HAP-1 (cell line): ENCODE measurements at regions not wholly inside any gene's neighbourhood (a gene's known extent, or its start where the extent isn't known, plus 50 kb on each side); places are given as distances from the start of the nearest gene placed in this dataset.
"Not testable (repeated sequence)": the region's sequence is repeated elsewhere in the genome, so short reads cannot be mapped to it uniquely, and the experiment has no call there.

Source experiments
- DNase-seq, 2 experiments: peaks; one replicate each; pipeline ENCODE4 v3.0.0-alpha.2; 2016 to 2020; ENCODE audit warnings: low spot score in 2 of 2
- H3K27me3 ChIP-seq: fragments of 250-450 bp; sonication (Bioruptor Pico); 2 replicates; pipeline ENCODE4 v1.5.1; 2020; ENCODE audit warnings: low read depth, mild to moderate bottlenecking, moderate library complexity
- H3K36me3 ChIP-seq: fragments of 250-450 bp; sonication (Bioruptor Pico); replicated peaks from 2 replicates; pipeline ENCODE4 v1.5.1; 2020; ENCODE audit warnings: mild to moderate bottlenecking
- H3K4me1 ChIP-seq: fragments of 250-450 bp; sonication (Bioruptor Pico); 2 replicates; pipeline ENCODE4 v1.5.1; 2020; ENCODE audit warnings: mild to moderate bottlenecking
- H3K4me3 ChIP-seq: fragments of 250-450 bp; sonication (Bioruptor Pico); 2 replicates; pipeline ENCODE4 v1.5.1; 2020; ENCODE audit warnings: mild to moderate bottlenecking, moderate library complexity
- H3K9me3 ChIP-seq: fragments of 250-450 bp; sonication (Bioruptor Pico); 2 replicates; pipeline ENCODE4 v1.5.1; 2020; ENCODE audit warnings: mild to moderate bottlenecking, moderate library complexity
- in situ Hi-C: fragments of 300-500 bp; cut with MboI; formaldehyde crosslinking; loops from 3 replicates; pipeline ENCODE4 v1.14.3; 2020; ENCODE audit warnings: low sequenced_read_pairs, inconsistent platforms, mixed read lengths

DNA sequence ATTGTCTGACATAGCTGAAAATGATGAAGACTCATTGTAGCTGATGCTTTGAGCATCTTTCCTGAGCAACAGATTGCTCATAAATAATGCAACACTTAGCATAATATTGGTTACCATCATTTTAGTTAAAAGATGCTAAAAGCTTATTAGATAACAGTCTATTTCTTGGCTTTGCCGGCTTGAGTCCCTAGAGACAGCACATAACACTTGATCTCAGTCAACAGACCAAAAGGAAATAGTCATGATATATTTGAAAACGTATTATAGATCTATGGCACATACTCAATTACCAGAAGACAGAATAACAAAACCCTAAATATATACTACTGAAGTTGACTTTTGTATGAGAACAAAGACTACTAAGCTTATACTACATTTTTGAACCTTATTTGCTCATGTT, 846.7 kb upstream of the EPHA5 start:
- H3K27me3 ChIP-seq: no peaks in the 10 kb centered on the region
- no peak overlapping the region for H3K4me3 ChIP-seq
- in situ Hi-C loops: no loop called here
- no peaks in the 10 kb centered on the region for H3K4me1 ChIP-seq
- H3K36me3 ChIP-seq: no peaks in the 10 kb centered on the region
- no peak for DNase-seq
- H3K9me3 ChIP-seq: no peaks in the 10 kb centered on the region

DNA sequence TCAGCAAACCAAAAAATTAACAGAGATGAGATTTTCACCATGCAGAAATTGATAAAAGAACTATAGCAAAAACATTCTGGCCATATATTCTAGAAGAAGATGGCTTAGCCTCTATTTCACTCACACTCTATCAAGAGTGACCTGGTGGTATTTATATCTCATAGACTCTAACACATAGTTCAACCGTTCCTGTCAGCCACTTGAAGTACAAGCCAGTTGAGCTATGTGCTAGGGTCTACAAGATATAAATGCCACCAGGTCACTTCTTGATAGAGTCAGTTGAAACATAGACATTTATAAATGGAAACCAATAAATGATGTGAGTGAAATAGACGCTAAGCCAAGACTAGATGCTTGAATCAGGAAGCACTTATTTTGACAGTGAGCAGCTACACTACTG, 836.7 kb upstream of the EPHA5 start:
- Histone ChIP-seq H3K36me3 (no peaks in the 10 kb centered on the region), H3K4me3 (no peak overlapping the region), H3K9me3 (no peaks in the 10 kb centered on the region; the same call in 1 of the 2 replicates), H3K27me3 (no peaks in the 10 kb centered on the region), H3K4me1 (no peaks in the 10 kb centered on the region)
- no peak for DNase-seq
- in situ Hi-C loops: no loop called here

DNA sequence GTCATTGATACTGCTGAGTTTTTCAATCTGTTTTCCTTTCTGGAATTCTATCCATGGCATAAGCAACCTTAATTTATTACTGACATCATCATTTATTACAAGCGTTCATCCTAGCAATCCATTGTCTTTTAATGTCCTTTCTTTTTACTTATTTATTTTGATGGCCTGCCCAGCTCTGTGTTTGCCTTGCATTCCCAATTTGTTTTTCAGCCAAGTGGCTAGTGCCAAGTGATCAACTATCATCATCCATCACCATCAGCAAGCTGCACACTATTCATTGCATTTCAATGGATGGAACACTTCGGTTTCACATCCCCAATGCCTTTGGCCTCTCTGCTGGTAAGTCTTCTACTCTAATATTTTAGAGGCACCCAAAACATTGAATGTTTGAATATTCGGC, 831.7 kb upstream of the EPHA5 start:
- H3K36me3 ChIP-seq: no peaks in the 10 kb centered on the region
- no peaks in the 10 kb centered on the region for H3K27me3 ChIP-seq
- H3K4me1 ChIP-seq: no peaks in the 10 kb centered on the region; the same call in 1 of the 2 replicates
- no peaks in the 10 kb centered on the region for H3K9me3 ChIP-seq
- in situ Hi-C loops: no loop called here
- no peak for DNase-seq
- no peak overlapping the region for H3K4me3 ChIP-seq

DNA sequence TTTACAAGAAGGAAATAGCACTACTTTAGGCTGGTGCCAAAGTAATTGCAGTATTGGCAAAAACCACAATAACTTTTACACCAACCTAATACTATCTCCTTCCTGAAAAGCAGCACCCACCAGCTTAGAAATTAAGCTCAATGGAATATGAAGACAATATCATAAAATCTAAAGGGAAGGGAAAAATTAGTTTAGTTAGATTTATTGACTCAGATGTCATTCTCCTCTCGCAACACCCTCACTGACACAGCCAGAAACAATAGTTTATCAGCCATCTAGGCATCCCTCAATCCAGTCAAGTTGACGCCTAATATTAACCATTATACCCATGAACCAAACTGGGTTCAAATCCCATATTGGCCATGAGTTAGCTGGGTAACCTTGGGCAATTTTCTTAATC, 820.4 kb upstream of the EPHA5 start:
- no peaks in the 10 kb centered on the region for H3K27me3 ChIP-seq
- H3K4me1 ChIP-seq: no peaks in the 10 kb centered on the region
- no peak overlapping the region for H3K4me3 ChIP-seq
- in situ Hi-C loops: no loop called here
- no peak for DNase-seq
- no peaks in the 10 kb centered on the region for H3K36me3 ChIP-seq
- H3K9me3 ChIP-seq: no peaks in the 10 kb centered on the region

DNA sequence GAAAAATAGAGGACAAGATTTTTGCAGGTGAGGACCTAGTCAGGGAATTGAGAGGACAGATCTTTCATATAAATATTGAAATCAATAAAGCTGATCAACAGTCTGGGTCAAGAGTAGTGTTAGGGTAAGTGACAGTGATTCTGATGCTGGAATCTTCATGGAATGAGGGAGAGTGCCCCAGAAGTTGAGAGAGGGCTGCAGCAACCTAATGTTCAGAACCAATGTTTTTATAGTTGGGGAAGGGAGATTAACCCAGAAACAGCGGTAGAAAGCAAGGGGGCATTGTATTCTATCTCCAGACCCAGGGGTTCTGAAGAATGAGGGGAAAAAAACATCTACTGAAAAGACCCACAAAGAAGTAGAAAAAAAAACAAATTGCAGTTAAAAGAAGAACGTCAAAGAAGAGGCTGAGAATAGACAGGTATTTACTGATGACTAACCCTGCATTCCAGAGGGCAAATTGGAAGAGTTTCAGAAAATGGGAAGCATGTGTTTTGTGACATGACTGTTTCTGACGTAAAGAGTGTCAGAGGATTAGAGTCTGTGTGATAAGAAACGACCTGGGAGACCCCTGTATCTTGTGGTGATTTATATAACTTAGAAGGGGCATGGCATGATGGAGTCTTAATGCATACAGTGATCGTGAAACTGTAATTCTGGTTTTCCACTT, 819.6 kb upstream of the EPHA5 start:
- Histone ChIP-seq H3K9me3 (no peaks in the 10 kb centered on the region), H3K4me3 (no peak overlapping the region), H3K4me1 (no peaks in the 10 kb centered on the region), H3K36me3 (no peaks in the 10 kb centered on the region), H3K27me3 (no peaks in the 10 kb centered on the region)
- in situ Hi-C loops: no loop called here
- no peak for DNase-seq

DNA sequence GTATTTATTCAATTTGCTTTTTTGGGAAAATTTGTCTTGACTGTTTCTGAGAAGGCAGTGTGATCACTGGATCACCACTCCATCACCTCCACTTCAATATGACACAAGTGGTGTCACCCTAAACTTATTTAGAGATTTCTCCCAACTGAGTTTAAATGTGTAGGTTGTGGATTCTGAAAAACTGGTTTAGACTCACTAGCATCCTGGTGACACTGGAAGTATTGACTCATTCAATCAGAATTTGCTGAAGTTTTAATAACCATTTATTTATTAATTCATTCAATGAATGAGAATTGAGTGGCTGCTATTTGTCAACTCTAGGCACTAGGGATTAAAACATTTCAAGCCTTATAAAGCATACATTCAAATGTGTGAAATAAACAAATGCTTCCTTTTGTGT, 819.1 kb upstream of the EPHA5 start:
- Histone ChIP-seq H3K9me3 (no peaks in the 10 kb centered on the region), H3K36me3 (no peaks in the 10 kb centered on the region), H3K27me3 (no peaks in the 10 kb centered on the region), H3K4me3 (no peak overlapping the region), H3K4me1 (no peaks in the 10 kb centered on the region)
- in situ Hi-C loops: no loop called here
- DNase-seq: no peak

DNA sequence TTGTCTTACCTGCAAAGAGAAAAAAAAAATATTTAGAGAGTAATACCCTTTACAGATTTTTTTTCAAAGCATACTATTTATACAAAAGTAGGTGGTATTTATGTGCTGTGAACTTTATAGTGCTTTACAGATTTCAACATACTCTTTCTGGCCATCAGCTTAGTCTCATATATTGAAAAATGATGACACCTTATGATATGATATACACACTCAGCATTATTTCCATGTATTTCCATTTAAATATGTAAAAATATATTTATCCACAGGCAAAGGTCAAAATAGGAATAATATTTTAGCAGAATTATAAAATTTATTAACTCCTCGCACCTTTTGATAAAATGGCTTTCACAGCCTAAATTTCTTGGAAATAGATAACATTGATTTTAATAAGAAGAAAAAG, 815.8 kb upstream of the EPHA5 start:
- H3K4me1 ChIP-seq: no peaks in the 10 kb centered on the region
- no peak overlapping the region for H3K4me3 ChIP-seq
- no peaks in the 10 kb centered on the region for H3K9me3 ChIP-seq
- H3K36me3 ChIP-seq: no peaks in the 10 kb centered on the region
- no peak for DNase-seq
- in situ Hi-C loops: no loop called here
- no peaks in the 10 kb centered on the region for H3K27me3 ChIP-seq

DNA sequence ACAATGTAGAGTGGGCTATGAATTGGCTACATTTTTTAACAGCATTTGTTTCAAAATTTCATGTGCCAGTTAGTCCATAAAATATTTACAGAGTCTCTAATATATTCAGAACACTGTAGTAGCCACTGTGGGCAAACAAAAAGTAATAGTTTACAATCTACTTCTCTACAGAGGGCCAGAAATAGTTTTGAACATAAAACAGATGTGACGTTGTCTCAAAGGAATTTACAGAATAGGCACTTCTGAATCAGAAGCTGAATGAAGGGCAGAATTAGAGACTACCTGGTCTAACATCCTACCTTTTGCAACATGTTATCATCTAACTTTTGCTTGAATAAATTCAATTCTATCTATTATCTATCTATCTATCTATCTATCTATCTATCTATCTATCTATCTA, 811.9 kb upstream of the EPHA5 start:
- no peaks in the 10 kb centered on the region for H3K9me3 ChIP-seq
- 0 out of 2 replicates have a peak, but pooled peaks cover 5% of the 10 kb centered on the region for H3K4me1 ChIP-seq
- H3K27me3 ChIP-seq: no peaks in the 10 kb centered on the region
- no peaks in the 10 kb centered on the region for H3K36me3 ChIP-seq
- no peak for DNase-seq
- H3K4me3 ChIP-seq: no peak overlapping the region
- in situ Hi-C loops: no loop called here

DNA sequence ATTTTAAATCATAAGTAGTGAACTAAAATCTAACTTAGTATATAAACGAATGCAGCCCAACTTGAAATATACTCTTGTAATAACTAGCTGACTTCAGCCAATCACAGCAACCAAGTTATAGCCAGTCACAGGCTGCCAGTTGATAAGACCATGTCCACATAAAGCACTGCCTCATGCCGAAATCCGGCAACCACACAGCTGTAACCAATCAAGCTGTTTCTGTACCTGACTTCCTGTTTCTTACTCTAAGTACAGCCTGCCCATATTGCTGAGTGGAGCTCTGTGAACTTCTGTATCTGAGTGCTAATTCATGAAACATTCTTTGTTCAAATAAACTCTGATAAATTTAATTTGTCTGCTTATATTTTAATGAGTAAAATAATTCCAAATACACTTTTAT, 805.3 kb upstream of the EPHA5 start:
- Histone ChIP-seq H3K9me3 (no peaks in the 10 kb centered on the region), H3K4me3 (no peak overlapping the region), H3K36me3 (no peaks in the 10 kb centered on the region), H3K4me1 (0 out of 2 replicates have a peak, but pooled peaks cover 2% of the 10 kb centered on the region), H3K27me3 (no peaks in the 10 kb centered on the region)
- no peak for DNase-seq
- in situ Hi-C loops: no loop called here

DNA sequence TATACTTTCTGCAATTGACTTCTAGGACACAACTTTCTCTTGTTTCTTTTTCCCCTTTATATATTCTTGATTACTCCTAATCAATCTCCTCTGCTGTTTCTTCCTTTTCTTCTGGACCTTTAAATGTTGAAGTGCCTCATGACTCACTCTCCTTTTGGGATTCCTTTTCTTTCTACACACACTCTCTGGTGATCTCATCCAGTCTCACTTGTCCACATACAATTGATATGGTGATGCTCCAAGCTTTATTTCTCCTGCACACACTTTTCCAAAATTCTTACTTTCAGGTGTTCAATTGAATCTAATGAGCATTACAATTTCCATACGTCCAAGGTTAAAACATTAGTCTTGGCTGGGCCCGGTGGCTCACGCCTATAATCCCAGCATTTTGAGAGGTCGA, 794.8 kb upstream of the EPHA5 start:
- no peak for DNase-seq
- in situ Hi-C loops: no loop called here
- H3K36me3 ChIP-seq: no peaks in the 10 kb centered on the region
- no peak overlapping the region for H3K4me3 ChIP-seq
- H3K4me1 ChIP-seq: no peaks in the 10 kb centered on the region
- no peaks in the 10 kb centered on the region for H3K27me3 ChIP-seq
- no peaks in the 10 kb centered on the region for H3K9me3 ChIP-seq

DNA sequence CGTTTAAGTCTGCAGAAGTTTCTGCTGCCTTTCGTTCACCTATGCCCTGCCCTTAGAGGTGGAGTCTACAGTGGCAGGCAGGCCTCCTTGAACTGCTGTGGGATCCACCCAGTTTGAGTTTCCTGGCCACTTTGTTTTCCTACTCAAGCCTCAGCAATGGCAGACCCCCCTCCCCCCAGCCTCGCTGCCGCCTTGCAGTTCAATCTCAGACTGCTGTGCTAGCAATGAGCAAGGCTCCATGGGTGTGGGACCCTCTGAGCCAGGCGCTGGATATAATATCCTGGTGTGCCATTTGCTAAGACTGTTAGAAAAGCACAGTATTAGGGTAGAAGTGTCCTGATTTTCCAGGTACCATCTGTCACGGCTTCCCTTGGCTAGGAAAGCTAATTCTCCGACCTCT, 792.6 kb upstream of the EPHA5 start:
- in situ Hi-C loops: not testable (repeated sequence)

DNA sequence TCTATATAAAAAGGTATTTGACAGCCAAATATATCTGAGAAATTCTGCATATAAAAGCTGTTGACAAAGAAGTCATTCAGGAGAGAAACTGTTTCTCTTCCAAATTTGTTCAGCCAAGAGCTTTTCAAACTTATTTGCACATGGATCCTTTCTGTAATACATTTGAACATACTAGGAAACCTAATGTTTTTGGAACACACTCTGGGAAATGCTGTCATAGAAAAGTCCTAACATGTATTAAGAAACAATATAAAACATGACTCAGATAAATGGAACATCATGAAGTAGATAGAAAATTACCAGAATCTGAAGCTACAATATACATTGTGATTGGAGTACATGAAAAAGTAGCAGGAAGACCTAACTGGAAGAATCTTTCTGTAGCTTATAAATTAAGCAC, 781.5 kb upstream of the EPHA5 start:
- Histone ChIP-seq H3K27me3 (no peaks in the 10 kb centered on the region), H3K9me3 (no peaks in the 10 kb centered on the region), H3K4me3 (no peak overlapping the region), H3K4me1 (no peaks in the 10 kb centered on the region), H3K36me3 (no peaks in the 10 kb centered on the region)
- in situ Hi-C loops: no loop called here
- no peak for DNase-seq

More for the DNA sequence above, 792.6 kb upstream of the EPHA5 start:
- not testable (repeated sequence) for H3K4me1 ChIP-seq, H3K4me3 ChIP-seq, DNase-seq, H3K36me3 ChIP-seq, H3K27me3 ChIP-seq, H3K9me3 ChIP-seq

DNA sequence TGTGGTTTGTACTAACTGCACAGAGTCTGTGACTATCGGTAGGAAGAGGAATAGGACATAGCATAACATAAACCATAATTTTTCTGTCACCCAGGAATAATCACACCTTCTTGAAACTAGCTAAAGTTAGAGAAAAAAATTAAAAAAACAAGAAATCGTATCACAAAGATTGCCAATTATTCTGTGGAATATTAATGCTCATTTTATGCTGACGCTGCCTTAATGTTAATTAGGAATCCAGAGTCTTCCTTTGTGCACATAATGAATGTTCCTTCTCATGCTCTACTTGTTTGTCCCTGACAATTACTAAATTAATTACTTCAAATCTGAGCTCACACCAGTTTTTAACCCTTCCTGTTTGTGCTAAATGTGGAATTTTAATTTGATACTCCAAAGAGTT, 772.7 kb upstream of the EPHA5 start:
- Histone ChIP-seq H3K4me3 (no peak overlapping the region), H3K36me3 (no peaks in the 10 kb centered on the region; the same call in 1 of the 2 replicates), H3K9me3 (no peaks in the 10 kb centered on the region), H3K4me1 (peaks cover 16% of the 10 kb centered on the region), H3K27me3 (no peaks in the 10 kb centered on the region)
- in situ Hi-C loops: no loop called here
- DNase-seq: no peak

DNA sequence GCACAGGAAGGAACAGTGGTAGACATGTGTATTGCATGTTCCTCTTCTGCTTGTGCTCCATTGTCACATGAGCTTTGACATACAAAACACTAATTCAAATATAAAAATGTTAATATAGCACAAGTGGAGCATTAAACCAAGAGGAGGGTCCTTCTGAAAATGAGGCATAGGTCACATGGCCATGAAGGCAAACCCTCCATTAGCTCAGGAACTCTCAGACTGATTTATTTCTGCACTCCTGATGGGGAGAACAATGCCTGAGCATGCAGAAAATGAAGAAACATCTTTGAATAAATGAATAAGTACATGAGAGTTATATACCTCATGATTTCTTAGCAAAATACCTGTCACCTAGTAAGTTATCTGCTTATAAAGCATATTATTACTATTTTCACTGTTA, 769.2 kb upstream of the EPHA5 start:
- no peak for DNase-seq
- H3K27me3 ChIP-seq: no peaks in the 10 kb centered on the region
- no peaks in the 10 kb centered on the region for H3K9me3 ChIP-seq
- in situ Hi-C loops: no loop called here
- no peak overlapping the region for H3K4me3 ChIP-seq
- peaks cover 19% of the 10 kb centered on the region for H3K4me1 ChIP-seq
- H3K36me3 ChIP-seq: no peaks in the 10 kb centered on the region; the same call in 1 of the 2 replicates

DNA sequence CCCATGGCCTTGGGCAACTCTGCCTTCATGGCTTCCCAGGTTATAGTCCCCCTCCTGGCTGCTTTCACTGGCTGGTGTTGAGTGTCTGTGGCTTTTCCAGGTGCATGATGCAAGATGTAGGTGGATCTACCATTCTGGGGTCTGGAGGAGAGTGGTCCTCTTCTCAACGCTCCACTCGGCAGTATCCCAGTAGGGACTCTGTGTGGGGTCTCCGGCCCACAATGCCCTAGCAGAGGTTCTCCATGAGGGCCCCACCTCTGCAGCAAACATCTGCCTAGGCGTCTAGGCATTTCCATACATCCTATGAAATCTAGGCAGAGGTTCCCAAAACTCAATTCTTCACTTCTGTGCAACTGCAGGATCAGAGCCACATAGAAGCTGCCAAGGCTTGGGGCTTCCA, 763.4 kb upstream of the EPHA5 start:
- peaks cover 3% of the 10 kb centered on the region; the same call in 1 of the 2 replicates for H3K4me1 ChIP-seq
- H3K36me3 ChIP-seq: no peaks in the 10 kb centered on the region
- DNase-seq: no peak
- in situ Hi-C loops: no loop called here
- no peak overlapping the region for H3K4me3 ChIP-seq
- H3K9me3 ChIP-seq: no peaks in the 10 kb centered on the region
- no peaks in the 10 kb centered on the region for H3K27me3 ChIP-seq
